H1 (cell line): ENCODE measurements at regions not wholly inside any gene's neighbourhood (a gene's known extent, or its start where the extent isn't known, plus 50 kb on each side); places are given as distances from the start of the nearest gene placed in this dataset.

Experiments used
- CTCF ChIA-PET: fragments of 300-600 bp; sonication (Branson Sonifier 250); formaldehyde crosslinking; loops from one replicate; lab custom pipeline; 2021; ENCODE audit not compliant: partially characterized antibody; lab: Charles Lee
- POLR2A ChIA-PET: fragments of 300-600 bp; sonication (Branson Sonifier 250); formaldehyde crosslinking; loops from one replicate; lab custom pipeline; 2021; ENCODE audit warnings: inconsistent platforms; ENCODE audit not compliant: partially characterized antibody; lab: Charles Lee
- DNase-seq, 2 experiments: peaks; one replicate each; pipeline versions ENCODE4 v3.0.0 to v3.0.0-alpha.2; 2010 to 2022; ENCODE audit warnings: low spot score in 2 of 2, low read depth in 1 of 2, mixed read lengths in 1 of 2
- FAIRE-seq: peaks from 2 replicates; lab custom pipeline; 2011; peaks lifted over from hg19 to GRCh38; lab: Jason Lieb, UNC
- H2AFZ ChIP-seq: 2 replicates; pipeline ENCODE4 v1.8.1; 2012; ENCODE audit warnings: low read length, inconsistent platforms
- H2AK5ac ChIP-seq: 2 replicates; pipeline ENCODE4 v1.6.1; 2013; ENCODE audit warnings: low read depth, low read length
- H2BK120ac ChIP-seq: replicated peaks from 2 replicates; pipeline ENCODE3; 2013; ENCODE audit warnings: low read depth, low read length, inconsistent platforms
- H2BK12ac ChIP-seq: 2 replicates; pipeline ENCODE4 v1.6.1; 2013; ENCODE audit warnings: low read depth, low read length
- H2BK15ac ChIP-seq: 2 replicates; pipeline ENCODE4 v1.6.1; 2013; ENCODE audit warnings: low read length
- H2BK20ac ChIP-seq: 2 replicates; pipeline ENCODE4 v1.6.1; 2013; ENCODE audit warnings: low read length
- H2BK5ac ChIP-seq: 2 replicates; pipeline ENCODE4 v1.6.1; 2013; ENCODE audit warnings: low read depth, low read length
- H3K14ac ChIP-seq: 2 replicates; pipeline ENCODE4 v1.6.1; 2013; ENCODE audit warnings: inconsistent platforms; ENCODE audit not compliant: insufficient read length
- H3K18ac ChIP-seq: 2 replicates; pipeline ENCODE4 v1.6.1; 2013; ENCODE audit warnings: low read length; ENCODE audit errors: extremely low read depth
- H3K23ac ChIP-seq: 2 replicates; pipeline ENCODE4 v1.6.1; 2013; ENCODE audit warnings: inconsistent platforms; ENCODE audit not compliant: insufficient read length
- H3K23me2 ChIP-seq: 2 replicates; pipeline ENCODE4 v1.6.1; 2013; ENCODE audit warnings: low read depth, low read length
- H3K27ac ChIP-seq: 2 replicates; pipeline ENCODE4 v1.6.1; 2011; ENCODE audit warnings: low read depth, low read length, inconsistent platforms
- H3K27me3 ChIP-seq, 4 experiments: replicated peaks in 1 of 4; 1 replicate in 1 of 4; 2 replicates in 3 of 4; pipeline versions ENCODE4 v1.6.1 to v1.8.1; 2011 to 2013; ENCODE audit warnings: low read length in 3 of 4, mild to moderate bottlenecking in 3 of 4, inconsistent platforms in 2 of 4, mixed read lengths in 2 of 4, moderate library complexity in 1 of 4; ENCODE audit not compliant: control insufficient read depth in 3 of 4, insufficient read depth in 3 of 4; ENCODE audit errors: extremely low read depth in 1 of 4
- H3K36me3 ChIP-seq, 4 experiments: 2 replicates each; pipeline versions ENCODE4 v1.6.1 to v1.8.1; 2011 to 2013; ENCODE audit warnings: mild to moderate bottlenecking in 4 of 4, low read length in 3 of 4, moderate library complexity in 2 of 4, control low read depth in 1 of 4, inconsistent platforms in 1 of 4; ENCODE audit not compliant: insufficient read depth in 4 of 4, control insufficient read depth in 2 of 4
- H3K4ac ChIP-seq: replicated peaks from 2 replicates; pipeline ENCODE3; 2013; ENCODE audit warnings: low read length, low read depth, mixed read lengths, inconsistent platforms; ENCODE audit not compliant: insufficient read length
- H3K4me1 ChIP-seq, 4 experiments: replicated peaks in 1 of 4; 1 replicate in 1 of 4; 2 replicates in 3 of 4; pipeline versions ENCODE4 v1.6.1 to v1.8.1; 2011 to 2013; ENCODE audit warnings: low read length in 3 of 4, inconsistent platforms in 2 of 4, mixed read lengths in 1 of 4; ENCODE audit not compliant: insufficient read depth in 4 of 4, control insufficient read depth in 3 of 4
- H3K4me2 ChIP-seq, 2 experiments: 2 replicates each; pipeline versions ENCODE4 v1.6.1 to v1.8.1; 2011 to 2013; ENCODE audit warnings: low read depth in 2 of 2, low read length in 2 of 2, control low read depth in 1 of 2, inconsistent platforms in 1 of 2, mild to moderate bottlenecking in 1 of 2; ENCODE audit not compliant: insufficient read depth in 1 of 2
- H3K4me3 ChIP-seq, 4 experiments: fragments of 200-600, 300-600 bp in 1 of 4; sonication (generic), shearing (Covaris generic), sonication (Bioruptor Twin) in 1 of 4; 2 replicates each; pipeline versions ENCODE4 v1.5.1 to v1.8.1; 2011 to 2016; ENCODE audit warnings: low read length in 4 of 4, low read depth in 3 of 4, control low read depth in 2 of 4, inconsistent platforms in 2 of 4, mild to moderate bottlenecking in 2 of 4, mixed read lengths in 1 of 4, moderate library complexity in 1 of 4; ENCODE audit not compliant: insufficient read depth in 2 of 4; ENCODE audit errors: extremely low read depth in 1 of 4
- H3K56ac ChIP-seq: replicated peaks from 2 replicates; pipeline ENCODE3; 2013; ENCODE audit warnings: low read depth, mild to moderate bottlenecking, mixed read lengths, low read length, inconsistent platforms; ENCODE audit not compliant: insufficient read length
- H3K79me1 ChIP-seq: 2 replicates; pipeline ENCODE4 v1.6.1; 2013; ENCODE audit warnings: low read depth, low read length, control low read depth
- H3K79me2 ChIP-seq, 2 experiments: 2 replicates each; pipeline versions ENCODE4 v1.6.1 to v1.8.1; 2012 to 2013; ENCODE audit warnings: low read length in 2 of 2, mild to moderate bottlenecking in 2 of 2, inconsistent platforms in 1 of 2; ENCODE audit not compliant: insufficient read depth in 2 of 2, control insufficient read depth in 1 of 2
- H3K9ac ChIP-seq, 4 experiments: replicated peaks in 1 of 4; 1 replicate in 1 of 4; 2 replicates in 3 of 4; pipeline versions ENCODE4 v1.6.1 to v1.8.1; 2011 to 2013; ENCODE audit warnings: low read depth in 3 of 4, low read length in 3 of 4, control low read depth in 2 of 4, mild to moderate bottlenecking in 2 of 4, moderate library complexity in 2 of 4, inconsistent platforms in 1 of 4; ENCODE audit errors: extremely low read depth in 1 of 4
- H3K9me3 ChIP-seq, 2 experiments: 2 replicates each; pipeline versions ENCODE4 v1.6.1 to v1.8.1; 2012 to 2013; ENCODE audit warnings: mild to moderate bottlenecking in 2 of 2, moderate library complexity in 2 of 2, control low read depth in 1 of 2, inconsistent platforms in 1 of 2, low read depth in 1 of 2, low read length in 1 of 2, mixed read lengths in 1 of 2; ENCODE audit not compliant: insufficient read depth in 2 of 2
- H4K20me1 ChIP-seq, 2 experiments: replicated peaks in 1 of 2; 2 replicates each; pipeline versions ENCODE3 to v1.8.1; 2011 to 2013; ENCODE audit warnings: inconsistent platforms in 2 of 2, low read length in 2 of 2, mild to moderate bottlenecking in 1 of 2; ENCODE audit not compliant: insufficient read depth in 2 of 2, control insufficient read depth in 1 of 2
- H4K5ac ChIP-seq: 2 replicates; pipeline ENCODE4 v1.6.1; 2013; ENCODE audit warnings: low read length, low read depth, mixed read lengths, inconsistent platforms; ENCODE audit not compliant: insufficient read length
- H4K8ac ChIP-seq: 2 replicates; pipeline ENCODE4 v1.8.0; 2013; ENCODE audit warnings: mild to moderate bottlenecking, moderate library complexity, low read length, inconsistent platforms; ENCODE audit not compliant: insufficient read depth; ENCODE audit errors: extremely low read depth
- H4K91ac ChIP-seq: replicated peaks from 2 replicates; pipeline ENCODE3; 2013; ENCODE audit warnings: low read length, mixed read lengths, inconsistent platforms; ENCODE audit not compliant: insufficient read length
- BCL11A ChIP-seq, 2 experiments: IDR thresholded peaks; one replicate each; pipeline ENCODE4 v1.6.1; 2011; ENCODE audit warnings: low read depth in 2 of 2, low read length in 2 of 2, mild to moderate bottlenecking in 2 of 2
- CTBP2 ChIP-seq: IDR thresholded peaks from 2 replicates; pipeline ENCODE4 v1.7.0; 2011; ENCODE audit warnings: borderline replicate concordance, mild to moderate bottlenecking, moderate library complexity, mixed read lengths, low read length; ENCODE audit not compliant: insufficient read depth, insufficient read length
- CTCF ChIP-seq, 3 experiments: IDR thresholded peaks; 1 replicate in 2 of 3; 2 replicates in 1 of 3; pipeline versions ENCODE4 v1.5.1 to v1.6.1; 2011; ENCODE audit warnings: low read length in 3 of 3, mild to moderate bottlenecking in 3 of 3, inconsistent platforms in 2 of 3, low read depth in 1 of 3, moderate library complexity in 1 of 3; ENCODE audit not compliant: insufficient read depth in 1 of 3; ENCODE audit errors: control extremely low read depth in 1 of 3
- EP300 ChIP-seq, 2 experiments: IDR thresholded peaks; 1 replicate in 1 of 2; 2 replicates in 1 of 2; pipeline ENCODE4 v1.6.1; 2011 to 2012; ENCODE audit warnings: low read depth in 2 of 2, low read length in 2 of 2, mild to moderate bottlenecking in 2 of 2, borderline replicate concordance in 1 of 2, inconsistent platforms in 1 of 2, moderate library complexity in 1 of 2
- FOSL1 ChIP-seq: IDR thresholded peaks from 2 replicates; pipeline ENCODE4 v1.6.1; 2011; ENCODE audit warnings: mild to moderate bottlenecking, low read depth, low read length, moderate library complexity; ENCODE audit not compliant: insufficient read depth
- GABPA ChIP-seq: IDR thresholded peaks from 2 replicates; pipeline ENCODE4 v1.6.1; 2011; ENCODE audit warnings: mild to moderate bottlenecking, low read length, moderate library complexity, borderline replicate concordance; ENCODE audit not compliant: insufficient read depth
- GTF2F1 ChIP-seq: IDR thresholded peaks from 2 replicates; pipeline ENCODE4 v1.6.1; 2012; ENCODE audit warnings: low read depth, low read length, improper control_type of control experiment, borderline replicate concordance
- JUN ChIP-seq: IDR thresholded peaks from 2 replicates; pipeline ENCODE4 v1.6.1; 2011; ENCODE audit warnings: low read depth, mild to moderate bottlenecking, improper control_type of control experiment, low read length
- POU5F1 ChIP-seq: IDR thresholded peaks from 2 replicates; pipeline ENCODE4 v1.6.1; 2011; ENCODE audit warnings: low read depth, mild to moderate bottlenecking, low read length, moderate library complexity
- RXRA ChIP-seq: IDR thresholded peaks from 2 replicates; pipeline ENCODE4 v1.6.1; 2011; ENCODE audit warnings: low read depth, mild to moderate bottlenecking, low read length, moderate library complexity; ENCODE audit not compliant: insufficient read depth
- SP2 ChIP-seq: IDR thresholded peaks from 2 replicates; pipeline ENCODE4 v1.6.1; 2012; ENCODE audit warnings: mild to moderate bottlenecking, low read length, inconsistent platforms
- ZNF274 ChIP-seq: IDR thresholded peaks from 2 replicates; pipeline ENCODE4 v1.7.0; 2012; ENCODE audit warnings: low read length, borderline replicate concordance; ENCODE audit errors: extremely low read depth
- WGBS, 2 experiments: shearing (Covaris generic) in 1 of 2; methylation state at CpG; one replicate each; pipeline versions ENCODE4 v1.1.6 to v1.1.7; 2013 to 2015; ENCODE audit warnings: low lambda C conversion rate in 2 of 2, mixed read lengths in 2 of 2, inconsistent platforms in 1 of 2, low coverage in 1 of 2, missing lambda C conversion rate in 1 of 2; ENCODE audit not compliant: insufficient replicate concordance in 2 of 2, insufficient coverage in 1 of 2, insufficient read length in 1 of 2; ENCODE audit errors: extremely low coverage in 1 of 2, missing lambda C conversion rate in 1 of 2; 5-methylcytosine and 5-hydroxymethylcytosine counted together

GRCh38 chr9:18268381-18268780, 205.6 kb upstream of the ADAMTSL1 start:
- no peak for FAIRE-seq
- Histone ChIP-seq H3K36me3 (no peaks in the 10 kb centered on the region), H3K9ac (no peak overlapping the region), H3K9me3 (no peaks in the 10 kb centered on the region; a peak in 1 of 4 replicates), H3K56ac (no peak overlapping the region), H3K79me1 (no peaks in the 10 kb centered on the region), H4K8ac (no peak overlapping the region), H4K91ac (no peak overlapping the region), H3K27ac (no peak overlapping the region), H4K5ac (no peak overlapping the region), H3K79me2 (no peaks in the 10 kb centered on the region), H3K23ac (no peak overlapping the region), H2AK5ac (no peak overlapping the region), H4K20me1 (no peaks in the 10 kb centered on the region), H3K4me2 (no peak overlapping the region), H2BK20ac (no peak overlapping the region), H3K18ac (no peak overlapping the region), H2BK5ac (no peak overlapping the region), H3K23me2 (no peaks in the 10 kb centered on the region), H3K27me3 (no peaks in the 10 kb centered on the region), H3K4ac (no peak overlapping the region), H2BK12ac (no peak overlapping the region), H3K14ac (no peak overlapping the region), H2BK15ac (no peak overlapping the region), H3K4me1 (no peaks in the 10 kb centered on the region), H2AFZ (no peak overlapping the region), H3K4me3 (no peak overlapping the region), H2BK120ac (no peak overlapping the region)
- no peak for DNase-seq
- CTCF ChIA-PET: no interaction called here
- 57% methylated on average over 1 of the region's 1 CpG; no CpG with 5 or more reads in 1 of the 2 experiments for WGBS, 2 experiments
- POLR2A ChIA-PET: no interaction called here
- TF ChIP-seq GABPA (no peak), ZNF274 (no peak), POU5F1 (no peak), EP300 (IDR thresholded peaks at IDR 0.05; ENCODE audit: borderline replicate concordance in 1 of 2, low read depth in 2 of 2, low read length in 2 of 2) (no peak), BCL11A (IDR thresholded peaks at IDR 0.05; ENCODE audit: low read depth in 2 of 2, low read length in 2 of 2) (no peak), FOSL1 (no peak), JUN (no peak), CTCF (IDR thresholded peaks at IDR 0.05; ENCODE audit: control extremely low read depth in 1 of 3, insufficient read depth in 1 of 3, low read depth in 1 of 3, low read length in 3 of 3) (no peak), CTBP2 (no peak), RXRA (no peak), GTF2F1 (no peak), SP2 (no peak)
